Nephron (organoid): ENCODE measurements at regions not wholly inside any gene's neighbourhood (a gene's known extent, or its start where the extent isn't known, plus 50 kb on each side); places are given as distances from the start of the nearest gene placed in this dataset.

Source experiments
- H3K27ac Mint-ChIP-seq, 3 experiments: 2 replicates each; pipeline ENCODE4 v1.8.0; 2020; ENCODE audit warnings: mixed read lengths in 3 of 3, mild to moderate bottlenecking in 2 of 3, moderate library complexity in 1 of 3
- H3K27me3 Mint-ChIP-seq: 2 replicates; pipeline ENCODE4 v1.8.0; 2021; ENCODE audit warnings: low read depth, mild to moderate bottlenecking, moderate library complexity, mixed read lengths
- H3K36me3 Mint-ChIP-seq: 2 replicates; pipeline ENCODE4 v1.8.0; 2020; ENCODE audit warnings: low read depth, mixed read lengths
- H3K4me1 Mint-ChIP-seq: 2 replicates; pipeline ENCODE4 v1.8.0; 2020; ENCODE audit warnings: mixed read lengths
- H3K4me3 Mint-ChIP-seq, 3 experiments: 2 replicates each; pipeline ENCODE4 v1.8.0; 2020; ENCODE audit warnings: mild to moderate bottlenecking in 3 of 3, mixed read lengths in 3 of 3, moderate library complexity in 2 of 3
- H3K9me3 Mint-ChIP-seq: 2 replicates; pipeline ENCODE4 v1.8.0; 2020; ENCODE audit warnings: mixed read lengths
- CTCF ChIP-seq, 3 experiments: fragments of 200-600 bp; sonication (generic); IDR thresholded peaks; one replicate each; pipeline ENCODE4 v1.5.0; 2021; ENCODE audit warnings: antibody characterized with exemption in 3 of 3; ENCODE audit not compliant: unreplicated experiment in 3 of 3

DNA sequence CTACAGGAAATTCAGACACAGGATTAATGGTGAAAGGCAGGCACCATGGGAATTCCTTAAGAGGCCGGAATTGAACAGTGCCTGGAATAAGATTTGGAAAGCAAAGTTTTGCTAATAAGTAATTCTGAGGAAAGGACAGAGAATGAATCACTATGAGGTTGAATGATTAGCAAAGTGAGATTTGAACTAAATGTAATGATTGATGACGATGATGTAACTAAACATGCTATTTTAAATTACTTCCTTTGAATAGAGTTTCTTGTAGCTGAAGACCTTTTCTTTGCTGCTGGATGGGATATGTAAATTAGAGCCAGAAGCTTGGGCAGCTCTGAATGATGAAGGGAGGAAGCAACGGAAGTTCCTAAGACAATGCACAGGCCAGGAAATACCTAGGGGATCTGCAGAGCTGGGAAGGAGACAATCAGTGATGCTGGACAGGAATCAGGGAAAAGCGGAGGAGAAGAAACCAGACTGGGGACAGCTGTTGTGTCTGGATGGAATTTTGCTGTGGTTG, 482.0 kb downstream of the PSAT1 start:
- TF ChIP-seq CTCF (IDR thresholded peaks at IDR 0.05; ENCODE audit: unreplicated experiment in 3 of 3) = no peak
- H3K4me1 Mint-ChIP-seq = peaks cover 26% of the 10 kb centered on the region
- H3K9me3 Mint-ChIP-seq = no peaks in the 10 kb centered on the region
- H3K27me3 Mint-ChIP-seq = no peaks in the 10 kb centered on the region
- no peaks in the 10 kb centered on the region for H3K36me3 Mint-ChIP-seq
- peak overlapping the region; percentile 58 to 81 (median 72) for H3K27ac Mint-ChIP-seq
- H3K4me3 Mint-ChIP-seq = no peak overlapping the region

DNA sequence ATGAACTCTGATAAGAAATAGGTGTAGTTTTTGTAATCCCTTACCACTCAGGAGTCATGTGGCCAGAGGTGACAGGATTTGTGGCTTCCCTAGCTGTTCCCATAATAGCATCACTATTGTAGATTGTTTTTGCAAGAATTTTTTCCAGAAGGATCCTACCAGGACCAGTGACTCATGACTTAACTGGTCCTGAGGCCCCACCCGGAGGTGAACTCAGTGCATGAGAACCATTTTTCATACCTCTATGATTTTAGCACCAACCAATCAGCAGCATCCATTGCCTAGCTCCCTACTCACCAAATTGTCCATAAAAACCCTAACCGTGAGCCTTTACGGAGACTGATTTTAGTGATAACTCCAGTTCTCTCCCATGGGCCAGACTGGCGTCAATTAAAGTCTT, 484.8 kb downstream of the PSAT1 start:
- no peaks in the 10 kb centered on the region for H3K9me3 Mint-ChIP-seq
- H3K27ac Mint-ChIP-seq = no peak overlapping the region
- H3K4me1 Mint-ChIP-seq = peaks cover 18% of the 10 kb centered on the region

DNA sequence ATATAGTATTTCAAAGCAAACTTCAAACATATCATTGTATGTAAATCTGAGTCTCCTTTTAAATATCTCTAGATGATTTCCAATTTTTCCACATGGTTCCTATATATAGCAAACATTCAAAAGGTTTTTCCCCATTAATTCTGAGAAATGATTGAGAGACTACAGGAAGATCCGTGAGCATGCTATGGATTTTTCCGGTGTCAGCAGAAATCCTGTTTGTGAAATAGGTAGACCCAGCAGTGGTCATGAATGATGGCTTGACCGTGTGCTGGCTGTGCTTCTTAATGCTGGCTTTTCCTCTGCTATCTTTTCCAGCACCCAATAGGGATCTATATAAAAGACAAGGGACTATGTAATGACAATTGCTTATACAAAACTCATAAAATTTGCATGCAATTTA, 485.3 kb downstream of the PSAT1 start:
- Mint-ChIP-seq H3K9me3 (no peaks in the 10 kb centered on the region), H3K27me3 (no peaks in the 10 kb centered on the region), H3K36me3 (no peaks in the 10 kb centered on the region), H3K4me1 (peaks cover 14% of the 10 kb centered on the region), H3K4me3 (no peak overlapping the region), H3K27ac (no peak overlapping the region)
- TF ChIP-seq CTCF (IDR thresholded peaks at IDR 0.05; ENCODE audit: unreplicated experiment in 3 of 3) = no peak

More for the DNA sequence above, 484.8 kb downstream of the PSAT1 start:
- TF ChIP-seq CTCF (IDR thresholded peaks at IDR 0.05; ENCODE audit: unreplicated experiment in 3 of 3) = no peak
- no peak overlapping the region for H3K4me3 Mint-ChIP-seq
- H3K36me3 Mint-ChIP-seq = no peaks in the 10 kb centered on the region
- H3K27me3 Mint-ChIP-seq = no peaks in the 10 kb centered on the region

DNA sequence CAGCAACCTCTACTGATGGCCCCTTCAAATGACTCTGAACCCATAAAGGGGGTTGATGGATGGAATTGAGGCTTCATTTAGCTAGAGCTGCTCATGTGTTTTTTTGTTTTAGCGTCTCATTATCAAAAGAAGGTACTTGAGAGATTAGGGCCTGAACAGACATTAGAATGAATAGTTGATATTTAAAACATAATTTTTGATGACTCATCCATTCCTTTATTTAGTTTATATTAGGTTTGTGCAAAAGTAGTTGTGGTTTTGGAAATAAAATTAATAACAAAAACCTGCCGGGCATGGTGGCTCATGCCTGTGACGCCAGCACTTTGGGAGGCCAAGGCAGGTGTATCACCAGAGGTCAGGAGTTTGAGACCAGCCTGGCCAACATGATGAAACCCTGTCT, 485.9 kb downstream of the PSAT1 start:
- Mint-ChIP-seq H3K36me3 (no peaks in the 10 kb centered on the region), H3K4me1 (peaks cover 14% of the 10 kb centered on the region), H3K4me3 (no peak overlapping the region), H3K27me3 (no peaks in the 10 kb centered on the region), H3K27ac (no peak overlapping the region), H3K9me3 (no peaks in the 10 kb centered on the region)
- no peak for TF ChIP-seq CTCF (IDR thresholded peaks at IDR 0.05; ENCODE audit: unreplicated experiment in 3 of 3)

DNA sequence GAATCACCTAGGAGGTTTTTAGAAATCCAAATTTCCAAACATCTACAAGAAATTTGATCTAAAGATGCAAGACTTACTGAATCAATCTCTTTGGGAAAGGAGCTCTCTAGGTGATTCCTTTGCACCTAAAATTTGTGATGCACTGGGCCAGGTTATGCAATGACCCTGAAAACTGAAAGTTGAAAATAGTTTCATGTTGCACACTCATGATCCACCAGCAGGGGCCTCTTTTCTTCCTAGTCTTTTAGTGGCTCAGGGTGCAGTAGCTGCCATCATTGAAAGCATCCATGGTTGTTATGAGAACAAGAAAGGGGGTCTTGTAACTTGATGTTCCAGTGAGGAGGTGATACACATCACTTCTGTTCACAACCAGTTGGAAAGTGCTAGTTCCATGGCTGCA, 486.8 kb downstream of the PSAT1 start:
- H3K9me3 Mint-ChIP-seq = no peaks in the 10 kb centered on the region
- H3K4me3 Mint-ChIP-seq = no peak overlapping the region
- no peak for TF ChIP-seq CTCF (IDR thresholded peaks at IDR 0.05; ENCODE audit: unreplicated experiment in 3 of 3)
- peaks cover 6% of the 10 kb centered on the region for H3K4me1 Mint-ChIP-seq
- H3K27me3 Mint-ChIP-seq = no peaks in the 10 kb centered on the region
- H3K27ac Mint-ChIP-seq = no peak overlapping the region
- no peaks in the 10 kb centered on the region for H3K36me3 Mint-ChIP-seq

GRCh38 chr9:78786794-78787193, 489.9 kb downstream of the PSAT1 start:
- no peaks in the 10 kb centered on the region for H3K27me3 Mint-ChIP-seq
- TF ChIP-seq CTCF (IDR thresholded peaks at IDR 0.05; ENCODE audit: unreplicated experiment in 3 of 3) = no peak
- H3K4me1 Mint-ChIP-seq = no peaks in the 10 kb centered on the region
- H3K36me3 Mint-ChIP-seq = no peaks in the 10 kb centered on the region
- H3K27ac Mint-ChIP-seq = no peak overlapping the region
- peaks cover 7% of the 10 kb centered on the region for H3K9me3 Mint-ChIP-seq
- H3K4me3 Mint-ChIP-seq = no peak overlapping the region
